IMR-90 (cell line): ENCODE measurements at regions not wholly inside any gene's neighbourhood (a gene's known extent, or its start where the extent isn't known, plus 50 kb on each side); places are given as distances from the start of the nearest gene placed in this dataset.

Experiments
- ATAC-seq: fragments of 200-7000 bp; cut with Tn5 transposase; 2 replicates; pipeline ENCODE4 v1.9.1; 2020; ENCODE audit warnings: low read depth, mild to moderate bottlenecking, moderate library complexity
- BruUV-seq: library from RNA; stranded (reverse); fragments of 400-500 nt; replicated peaks from 2 replicates; lab custom pipeline; 2021; lab: Mats Ljungman, UMichigan
- CTCF ChIA-PET: fragments of 300-600 bp; formaldehyde crosslinking; extraction: SDS; loops from one replicate; lab custom pipeline; 2021; ENCODE audit warnings: antibody characterized with exemption; lab: Yijun Ruan, JAX
- POLR2A ChIA-PET: fragments of 300-600 bp; sonication (Branson Sonifier 250); formaldehyde crosslinking; loops from one replicate; lab custom pipeline; 2022; ENCODE audit warnings: antibody characterized with exemption; ENCODE audit not compliant: unreplicated experiment; lab: Charles Lee
- DNase-seq: peaks from one replicate; pipeline ENCODE4 v3.0.0; 2013
- H2AFZ ChIP-seq: replicated peaks from 2 replicates; pipeline ENCODE3; 2013; ENCODE audit warnings: low read length, mild to moderate bottlenecking; ENCODE audit not compliant: poor library complexity
- H2AK5ac ChIP-seq: 2 replicates; pipeline ENCODE4 v1.6.1; 2013; ENCODE audit warnings: low read depth, low read length, inconsistent platforms
- H2AK9ac ChIP-seq: replicated peaks from 2 replicates; pipeline ENCODE3; 2013; ENCODE audit warnings: mild to moderate bottlenecking, low read depth, low read length, moderate library complexity; ENCODE audit not compliant: poor library complexity
- H2BK120ac ChIP-seq: 2 replicates; pipeline ENCODE4 v1.6.1; 2013; ENCODE audit warnings: low read depth, low read length, inconsistent platforms
- H2BK15ac ChIP-seq: 3 replicates; pipeline ENCODE4 v1.6.1; 2013; ENCODE audit warnings: low read depth, low read length, inconsistent platforms
- H2BK20ac ChIP-seq: 2 replicates; pipeline ENCODE4 v1.6.1; 2013; ENCODE audit warnings: low read depth, mild to moderate bottlenecking, inconsistent platforms, low read length, moderate library complexity
- H2BK5ac ChIP-seq: 2 replicates; pipeline ENCODE4 v1.6.1; 2013; ENCODE audit warnings: mild to moderate bottlenecking, low read depth, low read length, inconsistent platforms; ENCODE audit not compliant: poor library complexity, severe bottlenecking
- H3K14ac ChIP-seq: replicated peaks from 2 replicates; pipeline ENCODE4 v1.6.1; 2013; ENCODE audit warnings: low read depth, low read length, inconsistent platforms
- H3K18ac ChIP-seq: 2 replicates; pipeline ENCODE4 v1.6.1; 2013; ENCODE audit warnings: low read depth, low read length, control low read depth
- H3K23ac ChIP-seq: 2 replicates; pipeline ENCODE4 v1.6.1; 2013; ENCODE audit warnings: low read depth, low read length, inconsistent platforms
- H3K27ac ChIP-seq: 2 replicates; pipeline ENCODE4 v1.5.1; 2013; ENCODE audit warnings: mild to moderate bottlenecking, control low read depth, low read length; ENCODE audit not compliant: insufficient read depth
- H3K27me3 ChIP-seq: 2 replicates; pipeline ENCODE4 v1.6.1; 2013; ENCODE audit warnings: low read length; ENCODE audit not compliant: control insufficient read depth, insufficient read depth
- H3K36me3 ChIP-seq: 2 replicates; pipeline ENCODE4 v1.6.1; 2013; ENCODE audit warnings: low read length, mixed read lengths; ENCODE audit not compliant: control insufficient read depth, insufficient read depth
- H3K4ac ChIP-seq: 2 replicates; pipeline ENCODE4 v1.6.1; 2013; ENCODE audit warnings: low read depth, low read length, inconsistent platforms
- H3K4me1 ChIP-seq: 2 replicates; pipeline ENCODE4 v1.6.1; 2013; ENCODE audit warnings: low read length, mixed read lengths; ENCODE audit not compliant: control insufficient read depth, insufficient read depth
- H3K4me2 ChIP-seq: 2 replicates; pipeline ENCODE4 v1.6.1; 2013; ENCODE audit warnings: low read depth, mild to moderate bottlenecking, control low read depth, low read length, moderate library complexity
- H3K4me3 ChIP-seq: 2 replicates; pipeline ENCODE4 v1.5.1; 2013; ENCODE audit warnings: low read depth, mild to moderate bottlenecking, control low read depth, low read length, moderate library complexity; ENCODE audit not compliant: insufficient read depth
- H3K56ac ChIP-seq: 2 replicates; pipeline ENCODE4 v1.6.1; 2013; ENCODE audit warnings: low read length, inconsistent platforms; ENCODE audit not compliant: insufficient read depth; ENCODE audit errors: extremely low read depth
- H3K79me1 ChIP-seq, 2 experiments: 2 replicates each; pipeline ENCODE4 v1.6.1; 2013; ENCODE audit warnings: low read length in 2 of 2, inconsistent platforms in 1 of 2, low read depth in 1 of 2
- H3K9ac ChIP-seq: 2 replicates; pipeline ENCODE4 v1.6.1; 2013; ENCODE audit warnings: low read depth, low read length, control low read depth
- H3K9me1 ChIP-seq: 2 replicates; pipeline ENCODE4 v1.6.1; 2013; ENCODE audit warnings: low read length, inconsistent platforms; ENCODE audit not compliant: insufficient read depth
- H3K9me3 ChIP-seq: 2 replicates; pipeline ENCODE4 v1.6.1; 2013; ENCODE audit warnings: low read length; ENCODE audit not compliant: control insufficient read depth, insufficient read depth
- H4K20me1 ChIP-seq: 2 replicates; pipeline ENCODE4 v1.6.1; 2013; ENCODE audit warnings: low read length, inconsistent platforms; ENCODE audit not compliant: insufficient read depth
- H4K5ac ChIP-seq: 2 replicates; pipeline ENCODE4 v1.6.1; 2013; ENCODE audit warnings: mild to moderate bottlenecking, low read depth, low read length, control low read depth
- H4K8ac ChIP-seq, 2 experiments: 2 replicates each; pipeline ENCODE4 v1.6.1; 2013; ENCODE audit warnings: low read depth in 2 of 2, low read length in 2 of 2, control low read depth in 1 of 2, inconsistent platforms in 1 of 2
- H4K91ac ChIP-seq: 2 replicates; pipeline ENCODE4 v1.6.1; 2013; ENCODE audit warnings: low read depth, low read length, inconsistent platforms; ENCODE audit not compliant: insufficient read depth
- BHLHE40 ChIP-seq: fragments of 150-350 bp; IDR thresholded peaks from 2 replicates; pipeline ENCODE4 v1.6.1; 2016; ENCODE audit warnings: mild to moderate bottlenecking, low read depth, low read length
- CTCF ChIP-seq: conservative IDR thresholded peaks from 2 replicates; pipeline ENCODE4 v1.5.1; 2012; ENCODE audit warnings: mild to moderate bottlenecking, low read depth, low read length, improper control_type of control experiment
- WGBS, 2 experiments: methylation state at CpG; one replicate each; pipeline versions ENCODE4 v1.1.5 to v1.1.7; 2013; ENCODE audit warnings: missing lambda C conversion rate in 2 of 2; ENCODE audit not compliant: insufficient read length in 1 of 2; ENCODE audit errors: extremely low coverage in 2 of 2; 5-methylcytosine and 5-hydroxymethylcytosine counted together
- dilution Hi-C: fragments of 300-500 bp; cut with HindIII; formaldehyde crosslinking; loops from one replicate; pipeline ENCODE4 v1.14.3; 2018; ENCODE audit warnings: low sequenced_read_pairs; ENCODE audit not compliant: unreplicated experiment
- in situ Hi-C: fragments of 300-500 bp; cut with MboI; formaldehyde crosslinking; loops from 3 replicates; pipeline ENCODE4 v1.14.3; 2019; ENCODE audit warnings: low sequenced_read_pairs, inconsistent platforms, mixed read lengths
- intact Hi-C: fragments of 100-400 bp; cut with micrococcal nuclease; formaldehyde crosslinking; loops from 2 replicates; pipeline ENCODE4 v1.10.0; 2022

- WGBS, 2 experiments, result no CpG with 5 or more reads among the region's 6 CpGs
- H2BK20ac ChIP-seq, result peak overlapping the region; percentile 7
- in situ Hi-C loops (no loop called here), intact Hi-C loops (no loop called here), dilution Hi-C loops (no loop called here)
- peak overlapping the region; percentile 61; the same call in 1 of the 2 replicates for H3K14ac ChIP-seq
- no peak overlapping the region for H2AK5ac ChIP-seq
- no peaks in the 10 kb centered on the region; a peak in 1 of 4 replicates for H3K79me1 ChIP-seq
- peak overlapping the region; percentile 57 for H3K4me2 ChIP-seq
- no peaks in the 10 kb centered on the region for H3K36me3 ChIP-seq
- BruUV-seq, result no TSS peak
- H3K9me3 ChIP-seq, result no peaks in the 10 kb centered on the region
- H3K4me3 ChIP-seq, result no peak overlapping the region
- no peaks in the 10 kb centered on the region for H3K9me1 ChIP-seq
- no peak overlapping the region; the same call in 1 of the 2 replicates for H3K56ac ChIP-seq
- H2BK120ac ChIP-seq, result peak overlapping the region; percentile 74
- H2BK5ac ChIP-seq, result no peak overlapping the region
- peak overlapping the region; percentile 8; the same call in 1 of the 2 replicates for H3K23ac ChIP-seq
- DNase-seq (no peak), ATAC-seq (peak; percentile 33; the same call in 1 of the 2 replicates)
- H2AFZ ChIP-seq, result peak overlapping the region; percentile 4
- H3K4ac ChIP-seq, result peak overlapping the region; percentile 74; the same call in 1 of the 2 replicates
- H3K18ac ChIP-seq, result peak overlapping the region; percentile 92
- CTCF ChIA-PET, result no interaction called here
- no peaks in the 10 kb centered on the region for H3K27me3 ChIP-seq
- H3K9ac ChIP-seq, result peak overlapping the region; percentile 81; the same call in 1 of the 2 replicates
- no peaks in the 10 kb centered on the region for H4K20me1 ChIP-seq
- peaks cover 7% of the 10 kb centered on the region for H3K4me1 ChIP-seq
- peak overlapping the region; percentile 87 for H3K27ac ChIP-seq
- POLR2A ChIA-PET, result no interaction called here
- TF ChIP-seq CTCF (no peak), BHLHE40 (no peak)
- H4K91ac ChIP-seq, result peak overlapping the region; percentile 26; the same call in 1 of the 2 replicates
- H2AK9ac ChIP-seq, result no peak overlapping the region
- H2BK15ac ChIP-seq, result peak overlapping the region; percentile 59; the same call in 1 of the 3 replicates
- H4K8ac ChIP-seq, result peak overlapping the region; percentile 61 to 73; a peak in 3 of 4 replicates
- peak overlapping the region; percentile 75 for H4K5ac ChIP-seq
Measured at GRCh38 chr10:3835770-3836169, 50.8 kb upstream of the KLF6 start.
